ENCODE measurements at regions not wholly inside any gene's neighbourhood (a gene's known extent, or its start where the extent isn't known, plus 50 kb on each side); places are given as distances from the start of the nearest gene placed in this dataset.

- no peak for TF ChIP-seq CTCF (conservative IDR thresholded peaks at IDR 0.05; ENCODE audit: low read depth)
- no peak overlapping the region for H3K27ac ChIP-seq
- ChIA-PET CTCF (no interaction called here), POLR2A (ENCODE audit: low non-redundant PET) (no interaction called here)
- DNase-seq (ENCODE audit: low spot score), result no peak
Measured at GRCh38 chr5:169352901-169353300, 52.0 kb upstream of the SLIT3 start.

- ChIA-PET POLR2A (ENCODE audit: low non-redundant PET) (no interaction called here), CTCF (interaction anchor here (0.6 kb wide), 1 partner anchor 365 kb away, joined by 3 read pairs; no protein-coding TSS in a partner anchor)
- TF ChIP-seq CTCF (conservative IDR thresholded peaks at IDR 0.05; ENCODE audit: low read depth), result no peak
- no peak overlapping the region for H3K27ac ChIP-seq
- no peak for DNase-seq (ENCODE audit: low spot score)
Measured at GRCh38 chr5:169351721-169352120, 50.8 kb upstream of the SLIT3 start.

GRCh38 chr5:169350759-169351240, 49.9 kb upstream of the SLIT3 start:
- peak overlapping the region; percentile 76 for H3K27ac ChIP-seq
- CTCF ChIA-PET, result interaction anchor here (0.6 to 1.4 kb wide), 3 partner anchors 48 to 482 kb away, joined by 3 to 4 read pairs (median 3); no protein-coding TSS in a partner anchor
- POLR2A ChIA-PET (ENCODE audit: low non-redundant PET), result no interaction called here
- DNase-seq (ENCODE audit: low spot score), result peak; percentile 99
- TF ChIP-seq CTCF (conservative IDR thresholded peaks at IDR 0.05; ENCODE audit: low read depth), result no peak
